NCI-H2081 (cell line): ENCODE measurements at regions not wholly inside any gene's neighbourhood (a gene's known extent, or its start where the extent isn't known, plus 50 kb on each side); places are given as distances from the start of the nearest gene placed in this dataset.

Experiments used
- DNase-seq, 2 experiments: peaks; one replicate each; lab custom pipeline; 2025; lab: John Stamatoyannopoulos, UW

DNA sequence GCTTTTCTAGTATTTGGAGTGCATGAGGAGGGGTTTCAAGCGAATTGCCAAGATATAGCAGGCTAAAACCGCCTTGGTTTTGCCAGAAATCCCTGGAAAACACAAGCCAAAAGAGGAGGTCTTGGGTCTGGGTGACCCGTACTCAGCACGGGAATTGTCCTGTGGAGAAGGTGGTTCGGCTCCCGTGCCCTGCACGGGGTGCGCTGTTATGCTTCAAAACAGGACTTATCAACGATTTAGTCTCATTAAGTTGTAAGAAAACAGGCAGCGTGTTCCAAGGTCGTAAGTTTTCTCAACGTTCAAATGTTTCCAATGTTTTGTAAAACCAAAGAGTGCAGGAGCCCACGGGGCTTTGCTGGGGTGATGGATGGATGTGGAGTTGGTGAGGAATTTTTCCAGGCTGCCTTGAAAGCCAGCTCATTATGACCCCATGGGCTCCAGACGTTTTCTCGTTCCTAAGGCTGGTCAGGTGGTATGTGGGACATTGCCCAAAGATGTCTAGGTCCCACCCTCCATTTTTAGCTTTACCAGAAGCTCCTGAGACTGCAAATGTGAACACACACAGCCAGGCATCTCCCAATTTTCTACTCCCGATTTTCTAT is 75.4 kb upstream of the CLDN14 start:
- no peak for DNase-seq

DNA sequence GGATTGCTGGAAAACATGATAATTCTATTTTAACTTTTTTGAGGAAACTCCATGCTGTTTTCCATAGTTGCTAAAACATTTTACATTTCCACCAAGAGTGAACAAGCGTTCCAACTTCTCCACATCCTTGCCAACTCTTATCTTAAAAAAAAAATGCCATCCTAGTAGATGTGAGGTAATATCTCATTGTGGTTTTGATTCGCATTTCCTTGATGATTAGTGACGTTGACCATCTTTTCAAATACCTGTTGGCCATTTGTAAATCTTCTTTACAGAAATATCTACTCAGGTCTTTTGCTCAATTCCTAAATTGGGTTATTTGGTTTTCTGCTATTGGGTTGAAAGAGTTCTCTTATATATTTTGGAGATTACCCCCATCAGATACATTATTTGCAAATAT is 77.4 kb upstream of the CLDN14 start:
- DNase-seq, result no peak

- DNase-seq, result no peak
Observed at GRCh38 chr21:36560933-36561575, 81.1 kb upstream of the CLDN14 start.

DNA sequence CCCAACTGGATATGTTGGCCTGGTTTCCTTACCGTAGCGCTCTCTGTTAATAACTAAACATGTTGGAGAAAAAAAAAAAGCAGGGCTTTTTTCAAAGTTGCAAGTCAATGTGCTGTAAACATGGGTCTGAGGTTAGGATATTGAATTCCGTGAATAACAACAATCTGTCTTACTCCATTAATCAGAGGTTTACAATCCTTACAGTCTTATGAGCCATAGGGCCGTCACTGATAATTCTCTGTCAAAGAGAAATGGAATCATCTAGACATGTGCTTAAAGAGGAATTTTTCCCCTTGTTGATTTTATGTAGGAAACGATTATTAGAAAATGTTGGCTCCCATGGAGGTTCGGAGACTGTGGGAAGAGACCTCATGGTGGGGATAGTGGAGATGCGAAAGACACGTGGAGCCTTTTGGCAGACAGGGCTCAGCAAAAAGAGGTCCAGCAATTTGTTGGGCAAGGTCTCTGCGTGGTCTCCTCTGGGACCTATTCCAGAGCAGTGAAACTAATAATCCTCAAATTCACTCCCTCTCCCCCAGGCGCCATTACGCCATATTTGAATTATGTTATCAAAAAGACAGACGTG is 83.5 kb upstream of the CLDN14 start:
- DNase-seq, result no peak

DNA sequence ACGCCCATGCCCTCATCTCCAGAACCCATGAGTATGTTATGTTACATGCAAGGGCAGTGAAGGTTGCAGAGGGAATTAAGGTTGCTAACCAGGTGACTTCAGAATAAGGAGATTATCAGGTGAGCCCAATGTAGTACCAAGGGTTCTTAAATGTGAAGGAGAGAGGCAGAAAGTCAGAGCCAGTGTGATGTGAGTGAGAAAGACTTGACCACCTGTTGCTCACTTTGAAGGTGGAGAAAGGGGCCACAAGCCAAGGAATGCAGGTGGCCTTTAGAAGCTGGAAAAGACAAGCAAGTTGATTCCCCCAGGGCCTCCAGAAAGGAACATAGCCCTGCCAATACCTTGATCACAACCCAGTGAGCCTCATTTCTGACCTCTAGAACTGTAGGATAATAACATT is 84.7 kb upstream of the CLDN14 start:
- DNase-seq, result no peak

DNA sequence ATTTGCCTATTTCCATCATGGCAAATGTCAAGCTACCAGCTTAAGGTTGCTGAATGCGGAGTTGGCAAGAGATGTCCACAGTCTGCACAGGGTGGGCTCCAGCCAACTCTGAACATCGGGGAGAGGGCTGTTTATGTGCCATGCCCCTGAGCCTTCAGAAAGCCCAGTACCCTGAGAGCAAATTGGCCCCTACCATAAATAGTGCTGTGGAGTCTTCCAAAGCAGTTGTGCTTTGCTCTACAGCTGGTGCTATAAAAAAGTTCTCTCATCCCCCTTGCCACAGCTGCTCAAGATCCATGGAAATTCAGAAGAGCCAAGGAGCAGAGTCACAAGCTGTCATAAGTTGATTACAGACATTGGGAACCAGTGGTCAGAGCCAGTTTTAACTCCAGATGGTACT is 85.6 kb upstream of the CLDN14 start:
- DNase-seq, result no peak

DNA sequence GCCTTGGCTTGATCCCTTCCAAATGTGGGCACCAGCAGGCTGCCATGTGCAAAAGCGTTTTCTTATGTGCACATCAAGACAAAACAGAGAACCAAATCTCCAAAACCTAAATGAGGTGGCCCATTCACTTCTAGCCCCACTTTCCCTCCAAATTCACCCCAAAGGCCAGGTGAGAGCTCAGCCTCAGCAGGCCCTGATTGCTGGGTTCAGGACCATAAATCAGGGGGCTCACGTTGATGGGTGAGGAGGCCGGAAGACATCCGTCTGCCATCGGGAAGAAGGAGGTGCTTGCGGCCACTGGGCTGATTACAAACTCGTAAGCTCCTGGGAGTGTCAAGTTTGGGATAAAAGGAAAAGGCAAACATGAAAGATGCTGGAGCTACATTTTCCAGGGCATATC is 86.7 kb upstream of the CLDN14 start:
- no peak for DNase-seq

- DNase-seq, result no peak
Observed at GRCh38 chr21:36567216-36567885, 87.4 kb upstream of the CLDN14 start.

GRCh38 chr21:36569511-36569910 is 89.6 kb upstream of the CLDN14 start:
- no peak for DNase-seq

DNA sequence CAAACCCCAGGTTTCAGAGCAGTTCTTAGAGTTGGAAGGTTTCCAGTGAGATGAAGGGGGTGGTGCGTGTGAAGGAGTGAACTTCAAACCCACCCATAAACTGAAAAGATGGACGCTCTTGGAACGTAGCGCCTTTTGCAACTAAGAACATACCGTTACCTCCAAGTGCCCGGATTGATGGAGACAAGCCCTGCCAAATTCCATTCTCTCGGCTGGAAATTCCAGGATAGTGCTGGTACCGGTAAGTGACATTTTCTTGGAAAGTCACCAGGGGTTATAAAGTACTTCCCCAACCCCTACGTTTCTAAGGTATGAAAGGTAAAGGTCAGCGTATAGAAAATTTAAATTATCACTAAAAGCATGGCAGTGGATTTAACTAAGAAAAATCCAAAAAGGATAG is 91.6 kb upstream of the CLDN14 start:
- DNase-seq, result no peak

- no peak for DNase-seq
Observed at GRCh38 chr21:36572039-36572438, 92.1 kb upstream of the CLDN14 start.

- DNase-seq, result no peak
Observed at GRCh38 chr21:36575306-36575705, 95.4 kb upstream of the CLDN14 start.

- no peak for DNase-seq
Observed at GRCh38 chr21:36576441-36576840, 96.5 kb upstream of the CLDN14 start.

DNA sequence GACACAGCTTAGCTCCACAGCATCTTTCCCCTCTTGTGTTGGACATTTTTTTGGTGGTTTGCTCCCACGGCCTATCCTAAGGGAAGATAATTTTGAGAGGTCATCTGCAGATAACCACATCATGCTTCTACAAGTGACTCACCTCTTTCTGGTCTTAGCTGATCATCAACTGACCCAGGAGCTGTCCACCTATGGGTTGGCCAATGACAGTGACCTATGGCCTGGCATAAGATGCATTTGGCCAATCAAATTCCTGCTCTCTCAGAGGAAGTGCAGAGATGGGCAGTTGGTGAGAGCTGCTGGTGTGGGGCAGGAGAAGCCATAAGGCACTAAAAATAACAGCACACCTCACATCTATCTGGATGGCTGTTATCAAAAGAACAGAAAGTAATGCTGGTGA is 100.0 kb upstream of the CLDN14 start:
- no peak for DNase-seq

DNA sequence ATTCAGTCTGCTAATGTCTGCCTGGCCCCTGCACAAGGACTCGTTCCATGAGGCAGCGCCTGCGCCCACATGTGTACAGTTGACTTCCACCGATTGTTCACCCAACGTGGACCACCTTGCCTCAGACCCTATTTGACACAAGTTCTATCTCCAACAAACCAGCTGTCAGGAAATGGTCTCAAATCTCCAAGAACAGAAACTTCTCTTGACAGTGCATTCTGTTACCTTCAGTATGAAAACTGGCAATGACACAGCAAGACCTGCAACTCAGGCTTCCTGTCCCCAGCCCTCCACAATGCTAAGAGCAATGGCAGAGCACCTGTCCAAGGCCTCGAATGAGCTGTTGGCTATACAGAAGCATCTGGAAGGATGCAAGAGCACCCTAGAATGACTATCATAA is 102.3 kb upstream of the CLDN14 start:
- no peak for DNase-seq

- no peak for DNase-seq
Observed at GRCh38 chr21:36583591-36583990, 103.7 kb upstream of the CLDN14 start.

GRCh38 chr21:36584980-36585940 is 105.3 kb upstream of the CLDN14 start:
- no peak for DNase-seq

GRCh38 chr21:36587388-36587787 is 107.5 kb upstream of the CLDN14 start:
- DNase-seq, result no peak

DNA sequence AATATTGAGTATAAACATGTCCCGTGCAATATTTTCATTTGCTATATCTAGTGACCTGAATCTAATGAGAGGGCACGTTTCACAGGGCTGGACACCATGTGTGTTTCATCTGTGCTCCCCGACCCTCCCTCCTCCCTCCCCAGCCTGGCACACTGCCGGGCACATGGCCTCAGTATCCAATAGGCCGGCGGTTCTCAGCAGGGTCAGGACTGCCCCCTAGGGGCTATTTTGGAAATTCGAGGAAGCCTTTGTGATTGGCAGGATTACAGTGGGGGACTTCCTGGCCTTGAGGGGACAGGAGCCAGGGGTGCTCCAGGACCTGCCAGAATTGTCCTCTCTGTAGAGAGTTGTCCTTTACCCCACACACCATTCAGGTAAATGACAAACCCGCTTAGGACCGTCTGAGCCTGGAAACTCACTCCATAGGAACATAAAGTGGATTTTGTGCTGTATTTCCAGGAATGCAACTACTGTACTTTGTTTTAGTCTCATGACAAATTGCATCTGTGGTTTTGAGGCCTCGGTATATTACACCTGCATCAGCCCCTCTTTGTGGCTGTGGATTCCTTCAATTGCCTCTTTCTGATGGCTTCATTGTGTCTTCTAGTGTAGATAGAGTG is 109.5 kb upstream of the SIM2 start:
- peak in 1 of 2 experiments; percentile 2 for DNase-seq

GRCh38 chr21:36591326-36591970 is 107.5 kb upstream of the SIM2 start:
- DNase-seq, result no peak

DNA sequence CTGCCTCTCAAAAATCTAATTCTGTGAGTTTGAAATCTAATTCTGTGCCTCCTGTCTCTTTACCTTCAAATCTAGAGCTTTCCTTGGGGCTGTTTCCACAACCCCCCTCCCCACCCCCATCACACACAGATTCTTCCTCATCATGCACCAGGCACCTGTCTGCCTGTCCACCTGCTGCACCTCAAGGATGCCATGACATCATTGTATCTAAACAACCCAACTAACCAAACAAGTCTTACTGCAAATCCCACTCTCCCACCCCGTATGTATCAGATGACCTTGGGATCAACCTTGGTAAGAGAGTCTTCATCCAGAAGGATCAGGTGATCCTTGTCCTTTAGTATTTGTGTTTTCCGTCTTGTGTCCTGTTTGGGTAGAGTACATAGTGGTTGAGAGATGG is 102.7 kb upstream of the SIM2 start:
- DNase-seq, result no peak
